ENCODE measurements at regions not wholly inside any gene's neighbourhood (a gene's known extent, or its start where the extent isn't known, plus 50 kb on each side); places are given as distances from the start of the nearest gene placed in this dataset.

DNA sequence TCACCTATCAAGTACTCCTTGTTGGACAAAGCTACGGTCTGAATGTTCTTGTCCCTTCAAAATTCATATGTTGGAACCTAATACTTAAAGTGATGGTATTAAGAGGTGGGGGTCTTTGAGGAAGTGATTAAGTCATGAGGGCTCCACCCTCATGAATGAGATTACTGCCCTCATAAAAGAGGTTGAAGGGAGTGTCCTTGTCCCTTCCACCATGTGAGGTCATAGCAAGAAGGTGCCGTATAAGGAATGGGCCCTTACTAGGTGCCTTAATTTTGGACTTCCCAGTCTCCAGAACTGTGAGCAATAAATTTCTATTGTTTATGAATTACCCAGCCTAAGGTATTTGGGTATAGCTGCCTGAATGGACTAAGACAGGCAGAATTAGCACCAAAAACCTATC is 191.1 kb upstream of the NUDT4 start:
- TF ChIP-seq, protein P1, sequence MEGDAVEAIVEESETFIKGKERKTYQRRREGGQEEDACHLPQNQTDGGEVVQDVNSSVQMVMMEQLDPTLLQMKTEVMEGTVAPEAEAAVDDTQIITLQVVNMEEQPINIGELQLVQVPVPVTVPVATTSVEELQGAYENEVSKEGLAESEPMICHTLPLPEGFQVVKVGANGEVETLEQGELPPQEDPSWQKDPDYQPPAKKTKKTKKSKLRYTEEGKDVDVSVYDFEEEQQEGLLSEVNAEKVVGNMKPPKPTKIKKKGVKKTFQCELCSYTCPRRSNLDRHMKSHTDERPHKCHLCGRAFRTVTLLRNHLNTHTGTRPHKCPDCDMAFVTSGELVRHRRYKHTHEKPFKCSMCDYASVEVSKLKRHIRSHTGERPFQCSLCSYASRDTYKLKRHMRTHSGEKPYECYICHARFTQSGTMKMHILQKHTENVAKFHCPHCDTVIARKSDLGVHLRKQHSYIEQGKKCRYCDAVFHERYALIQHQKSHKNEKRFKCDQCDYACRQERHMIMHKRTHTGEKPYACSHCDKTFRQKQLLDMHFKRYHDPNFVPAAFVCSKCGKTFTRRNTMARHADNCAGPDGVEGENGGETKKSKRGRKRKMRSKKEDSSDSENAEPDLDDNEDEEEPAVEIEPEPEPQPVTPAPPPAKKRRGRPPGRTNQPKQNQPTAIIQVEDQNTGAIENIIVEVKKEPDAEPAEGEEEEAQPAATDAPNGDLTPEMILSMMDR (IDR thresholded peaks at IDR 0.05; ENCODE audit: low read length) = no peak
- no peak for TF ChIP-seq EZH2 (IDR thresholded peaks at IDR 0.05; ENCODE audit: borderline replicate concordance, low read length)
